ENCODE measurements at regions not wholly inside any gene's neighbourhood (a gene's known extent, or its start where the extent isn't known, plus 50 kb on each side); places are given as distances from the start of the nearest gene placed in this dataset.
A peak's percentile ranks its signal among the peaks of the same experiment; 100 is the strongest.

GRCh38 chr4:62415256-62415655 lies 1215.1 kb downstream of the ADGRL3 start (continued):
- no peak for TF ChIP-seq NFYA (IDR thresholded peaks at IDR 0.05; ENCODE audit: borderline replicate concordance, low read depth, low read length)
- TF ChIP-seq CEBPB (IDR thresholded peaks at IDR 0.05; ENCODE audit: borderline replicate concordance in 1 of 2, low read depth in 2 of 2, low read length in 2 of 2), result no peak

- no peak overlapping the region for H2AFZ ChIP-seq (ENCODE audit: control insufficient read depth, low read depth, low read length)
- ChIA-PET POLR2A (no interaction called here), RAD21 (ENCODE audit: unreplicated experiment) (interaction anchor here (2.1 kb wide), 1 partner anchor 19 kb away, joined by 6 read pairs; no protein-coding TSS in a partner anchor), CTCF (interaction anchor here (0.6 to 1.5 kb wide), 4 partner anchors 8 to 170 kb away, joined by 3 to 5 read pairs (median 3); no protein-coding TSS in a partner anchor), SMC1A (ENCODE audit: uncharacterized antibody, unreplicated experiment) (interaction anchor here (0.6 to 2.5 kb wide), 7 partner anchors 8 to 175 kb away, joined by 3 to 9 read pairs (median 3); no protein-coding TSS in a partner anchor)
- DNase-seq (ENCODE audit: low read depth, low spot score) (no peak), FAIRE-seq (no peak), ATAC-seq (peak; percentile 60)
- no peak overlapping the region for H3K27ac ChIP-seq (ENCODE audit: control insufficient read depth, insufficient read depth)
- no peaks in the 10 kb centered on the region for H3K79me2 ChIP-seq (ENCODE audit: control insufficient read depth, insufficient read depth, low read length)
- H3K27me3 ChIP-seq (replicated peaks in 1 of 2; ENCODE audit: control insufficient read depth in 2 of 2, insufficient read depth in 2 of 2, low read length in 1 of 2), result no peaks in the 10 kb centered on the region
- TF ChIP-seq EED (IDR thresholded peaks at IDR 0.05; ENCODE audit: low read depth) (no peak), SREBF1 (IDR thresholded peaks at IDR 0.05; ENCODE audit: low read length) (no peak), NFIC (IDR thresholded peaks at IDR 0.05; ENCODE audit: low read depth, low read length) (peak; percentile 17; the same call in 1 of the 2 replicates), ZNF217 (IDR thresholded peaks at IDR 0.05) (no peak)
- H3K36me3 ChIP-seq (ENCODE audit: control insufficient read depth in 2 of 2, insufficient read depth in 2 of 2, low read length in 1 of 2), result no peaks in the 10 kb centered on the region
- no peaks in the 10 kb centered on the region for H4K20me1 ChIP-seq (ENCODE audit: control insufficient read depth, insufficient read depth)
- H3K4me3 ChIP-seq, result no peak overlapping the region
- intact Hi-C loops (cut with micrococcal nuclease; ENCODE audit: unreplicated experiment), result no loop called here
- no TSS peak for BruUV-seq (replicated peaks)
- no peak overlapping the region for H3K9ac ChIP-seq (ENCODE audit: control insufficient read depth, insufficient read depth, low read length)
- no peaks in the 10 kb centered on the region for H3K9me3 ChIP-seq (replicated peaks; ENCODE audit: control insufficient read depth, insufficient read depth, low read length)
- no peaks in the 10 kb centered on the region for H3K4me1 ChIP-seq (ENCODE audit: control insufficient read depth, insufficient read depth, low read length)
- no peak overlapping the region for H3K4me2 ChIP-seq (ENCODE audit: control insufficient read depth, insufficient read depth)
- in situ Hi-C loops (cut with MboI), result no loop called here
Measured at GRCh38 chr4:62414563-62414962, 1214.4 kb downstream of the ADGRL3 start.

Measured in GM12878 (cell line).